Embryonic facial prominence (tissue), 1 donor: ENCODE measurements at regions not wholly inside any gene's neighbourhood (a gene's known extent, or its start where the extent isn't known, plus 50 kb on each side); places are given as distances from the start of the nearest gene placed in this dataset.

ENCODE experiments used
- DNase-seq: peaks from one replicate; pipeline ENCODE4 v3.0.0-alpha.2; 2016; ENCODE audit errors: extremely low spot score

DNA sequence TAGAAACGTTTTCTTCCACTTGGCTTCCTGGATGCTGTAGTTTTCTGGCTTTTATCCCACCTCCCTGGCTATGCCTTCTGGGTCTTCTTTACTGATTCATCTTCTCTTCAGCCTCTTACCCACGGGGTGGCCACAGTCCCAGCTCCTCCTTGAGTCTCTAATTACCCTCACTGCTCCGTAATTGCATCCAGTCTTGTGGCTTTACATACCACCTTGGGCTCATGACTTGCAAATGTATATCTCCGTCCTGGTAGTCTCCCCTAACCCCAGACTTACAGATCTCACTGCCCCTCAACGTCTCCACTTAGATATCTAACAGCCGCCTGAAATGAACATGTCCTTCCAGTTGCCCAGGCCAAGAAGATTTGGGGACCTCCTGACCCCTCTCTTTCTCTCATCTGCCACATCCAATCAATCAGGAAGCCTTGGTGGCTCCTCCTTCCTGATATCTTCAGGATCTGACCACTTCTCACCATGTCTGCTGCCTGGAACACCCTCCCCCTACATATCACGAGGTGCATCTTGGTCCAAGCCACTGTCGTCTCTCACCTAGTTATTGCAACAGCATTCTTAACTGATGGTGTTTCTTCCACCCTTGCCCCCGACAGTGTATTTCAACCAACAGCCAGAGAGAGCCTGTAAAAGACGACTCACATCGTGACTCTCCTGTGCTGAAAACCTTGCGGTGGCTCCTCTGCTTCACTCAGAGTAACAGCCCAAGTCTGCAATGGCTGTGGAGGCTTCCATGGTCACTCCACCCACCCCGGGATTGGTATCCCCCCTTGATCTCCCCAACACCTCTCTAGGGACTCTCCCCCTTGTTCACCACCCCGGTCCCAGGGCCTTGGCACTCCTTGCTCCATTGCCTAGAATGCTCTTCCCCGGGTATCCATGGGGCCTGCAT, 219.0 kb upstream of the POU3F1 start:
- no peak for DNase-seq

DNA sequence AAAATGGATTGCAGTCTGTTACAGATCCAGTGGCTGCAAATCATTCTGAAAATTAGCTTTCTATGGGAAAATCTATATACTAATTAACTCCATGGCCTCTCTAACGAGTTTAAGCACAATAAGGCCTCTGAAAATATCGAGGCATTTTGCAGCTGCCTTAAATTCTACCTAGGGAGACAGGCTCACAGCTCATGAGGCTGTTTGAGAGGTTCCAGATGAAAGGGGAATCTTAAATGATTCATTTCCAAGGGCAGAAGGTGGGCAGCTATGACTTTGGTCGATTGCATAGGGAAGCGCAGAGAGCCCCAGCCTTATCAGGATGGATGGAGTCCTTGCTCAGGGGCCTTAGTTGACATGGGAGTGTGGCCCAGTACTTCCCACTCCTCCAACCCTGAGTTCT, 216.8 kb upstream of the POU3F1 start:
- DNase-seq, result no peak

DNA sequence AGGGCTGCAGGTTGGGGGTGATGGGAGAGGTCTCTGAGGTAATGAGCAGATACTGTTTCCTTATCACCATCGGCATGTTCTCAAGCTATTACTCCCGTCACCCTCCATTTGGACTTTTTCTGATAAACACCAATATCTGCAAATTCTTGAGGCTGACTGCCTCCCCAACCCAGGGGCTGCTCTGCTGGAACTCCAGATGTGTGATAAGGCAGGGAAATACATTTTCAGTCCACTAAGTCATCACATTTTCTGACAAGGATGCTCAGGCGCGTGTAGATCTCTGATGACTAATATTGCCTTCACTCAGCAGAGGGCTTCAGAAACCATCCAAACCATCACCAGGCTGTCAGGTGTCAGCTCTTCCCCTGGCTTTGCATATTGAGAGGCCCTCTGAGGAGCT, 215.0 kb upstream of the POU3F1 start:
- no peak for DNase-seq

DNA sequence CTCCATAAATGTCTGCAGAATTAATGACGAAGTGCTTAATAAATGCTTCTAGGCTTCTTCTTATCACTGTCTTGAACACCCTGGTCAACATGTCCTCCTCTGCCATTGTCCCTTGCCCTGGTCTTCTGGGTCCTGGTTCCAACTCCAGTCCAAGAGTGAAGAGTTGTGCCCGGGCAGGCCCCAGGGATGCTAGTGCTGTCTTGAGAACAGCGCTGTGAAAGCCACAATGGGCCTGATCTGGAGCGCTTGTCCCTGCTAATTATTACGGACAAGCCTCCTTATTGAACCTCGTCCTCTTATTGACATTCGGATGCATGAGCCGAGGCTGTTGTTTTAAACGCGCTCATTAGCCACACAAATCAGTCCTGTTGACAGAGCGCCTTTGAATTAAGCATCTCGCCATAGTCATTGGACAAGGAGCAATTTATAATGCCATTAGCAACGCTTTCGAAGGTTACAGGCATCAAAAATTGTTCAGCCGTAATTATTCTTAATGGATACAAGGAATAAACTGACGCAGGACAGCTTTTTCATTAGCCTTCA, 211.6 kb upstream of the POU3F1 start:
- no peak for DNase-seq

DNA sequence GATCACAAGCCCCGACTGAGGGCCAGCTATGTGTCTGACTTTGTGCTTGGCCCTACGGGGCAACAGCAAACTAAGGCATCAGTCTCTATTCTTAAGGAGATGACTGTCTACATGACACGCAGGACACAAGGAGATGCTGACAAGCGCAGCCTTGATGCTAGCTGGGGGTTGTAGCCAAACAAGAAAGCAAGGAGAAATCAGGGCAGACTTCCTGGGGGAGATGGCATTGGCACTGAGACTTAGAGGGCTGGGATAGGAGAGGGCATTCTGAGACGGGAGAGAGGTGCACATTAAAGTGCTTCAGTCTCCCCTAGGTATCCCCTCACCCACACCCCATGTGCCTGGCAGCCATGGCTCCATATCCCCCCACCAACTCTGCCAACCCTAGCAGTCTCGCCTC, 210.8 kb upstream of the POU3F1 start:
- DNase-seq, result no peak

DNA sequence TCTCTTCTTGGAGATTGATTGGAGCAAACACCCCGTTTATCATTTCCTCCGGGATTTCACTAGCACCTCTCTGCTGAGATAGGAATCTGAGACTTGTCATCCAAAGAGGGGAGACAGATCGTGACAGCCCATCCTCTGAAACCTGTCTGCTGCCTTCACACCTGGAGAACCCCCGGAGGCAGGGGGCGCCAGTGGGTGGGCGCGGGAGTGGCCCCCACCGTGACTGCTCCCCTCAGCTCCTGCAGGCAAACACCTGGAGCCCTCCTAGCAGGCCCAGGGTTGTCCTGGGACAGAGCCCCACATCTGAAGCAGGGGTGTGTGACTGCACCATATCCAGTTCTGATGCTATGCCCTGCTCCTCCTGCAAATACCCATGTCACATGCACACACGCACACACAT, 209.5 kb upstream of the POU3F1 start:
- no peak for DNase-seq

DNA sequence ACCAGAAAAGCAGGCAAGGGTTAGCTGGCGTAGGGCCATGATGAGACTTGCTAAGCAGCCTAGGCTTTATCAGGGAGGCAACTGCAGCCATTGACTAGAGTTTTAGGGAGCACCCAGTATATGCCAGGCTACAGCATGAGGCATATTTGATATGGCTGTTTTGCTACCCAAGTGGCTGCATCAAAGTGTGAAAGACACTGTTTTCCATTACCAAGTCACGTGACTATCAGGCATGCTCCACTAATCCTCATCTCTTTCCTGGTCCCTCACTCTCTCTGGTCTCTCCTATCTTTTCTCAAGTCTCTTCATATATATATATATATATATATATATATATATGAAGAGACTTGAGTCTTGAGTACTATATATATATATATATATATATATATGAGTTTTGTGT, 206.7 kb upstream of the POU3F1 start:
- no peak for DNase-seq

DNA sequence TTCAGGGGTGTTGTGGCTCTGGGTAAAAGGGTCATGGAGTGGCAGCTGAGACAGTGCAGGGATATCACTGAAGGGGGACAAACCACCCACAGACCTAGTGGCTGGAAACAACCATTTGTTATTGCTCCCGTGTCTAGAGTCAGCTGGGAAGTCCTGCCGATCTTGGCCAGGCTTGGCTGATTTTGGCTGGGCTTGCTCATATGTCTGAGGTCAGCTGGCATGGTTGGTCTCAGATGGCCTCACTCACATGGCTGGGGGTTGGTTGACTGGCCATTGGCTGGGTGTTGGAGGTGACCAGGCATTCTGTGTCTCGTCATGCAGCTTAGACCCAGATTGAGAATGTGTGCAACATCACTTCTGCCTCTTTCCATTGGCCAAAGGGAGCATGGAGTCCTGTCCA, 203.8 kb upstream of the POU3F1 start:
- DNase-seq, result no peak

DNA sequence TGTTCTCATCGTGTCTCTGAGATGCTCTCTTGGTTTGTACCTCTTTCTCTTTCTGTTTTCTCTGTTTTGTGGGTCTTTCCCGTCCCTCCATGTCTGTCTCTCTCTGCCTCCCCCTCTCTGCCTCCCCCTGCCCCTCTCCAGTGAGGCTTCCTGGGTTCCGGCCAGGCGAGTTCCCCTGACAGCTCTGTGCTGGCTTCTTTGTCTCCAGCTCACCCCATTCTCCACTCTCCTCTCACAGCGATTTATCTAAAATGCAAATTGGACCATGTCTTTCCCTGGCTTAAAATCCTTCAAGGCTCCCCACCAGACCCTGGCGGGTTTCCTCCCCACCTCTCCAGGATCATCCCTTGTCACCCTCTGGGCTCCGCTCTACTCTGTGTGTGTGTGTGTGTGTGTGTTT, 202.4 kb upstream of the POU3F1 start:
- no peak for DNase-seq

DNA sequence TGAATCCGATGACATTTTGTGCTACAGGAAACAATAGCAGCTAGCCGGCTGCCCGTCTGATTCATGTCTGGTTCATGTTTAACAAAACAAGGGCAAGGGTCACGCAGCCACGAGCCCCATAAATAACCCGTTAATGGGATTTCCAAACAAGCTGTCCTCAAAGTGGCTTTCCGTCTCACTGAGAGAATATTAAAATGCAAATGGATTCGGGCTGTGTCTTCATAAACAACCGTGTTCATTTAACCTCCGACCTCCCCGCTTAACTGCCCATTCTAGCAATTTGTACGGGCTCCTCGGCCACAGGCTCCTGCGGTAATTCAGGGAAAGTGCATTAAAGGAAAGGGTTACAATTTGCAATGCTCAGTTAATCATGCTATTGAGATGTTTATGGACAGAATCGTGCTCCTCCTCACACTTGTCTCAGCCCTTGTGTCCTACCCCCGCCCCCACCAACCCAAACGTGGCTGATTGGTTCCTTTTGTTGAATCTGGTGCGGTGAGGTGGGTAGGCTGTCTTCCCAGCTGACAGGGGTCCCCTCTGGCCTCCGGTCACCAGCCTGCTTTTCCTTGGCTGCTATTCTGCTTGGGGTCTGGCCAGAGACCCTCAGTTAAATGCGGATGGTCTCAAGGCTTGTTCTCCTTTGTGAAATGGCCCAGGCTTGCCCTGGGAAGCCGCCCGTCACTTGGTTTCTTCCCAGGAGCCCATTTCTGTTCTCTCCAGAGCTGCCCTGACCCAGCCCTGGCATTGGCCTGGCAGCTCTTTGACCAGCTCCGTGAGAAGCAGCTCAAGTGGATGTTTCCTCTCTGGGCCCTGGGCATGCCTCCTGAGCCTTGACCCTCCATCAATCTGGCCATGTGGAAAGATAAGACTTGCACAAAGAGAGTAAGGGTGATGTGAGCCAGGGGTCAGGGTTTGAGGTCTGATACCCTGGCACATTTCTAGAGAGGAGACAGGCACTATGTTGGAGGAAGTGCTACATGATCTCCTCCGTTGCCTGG, 200.7 kb upstream of the POU3F1 start:
- no peak for DNase-seq

DNA sequence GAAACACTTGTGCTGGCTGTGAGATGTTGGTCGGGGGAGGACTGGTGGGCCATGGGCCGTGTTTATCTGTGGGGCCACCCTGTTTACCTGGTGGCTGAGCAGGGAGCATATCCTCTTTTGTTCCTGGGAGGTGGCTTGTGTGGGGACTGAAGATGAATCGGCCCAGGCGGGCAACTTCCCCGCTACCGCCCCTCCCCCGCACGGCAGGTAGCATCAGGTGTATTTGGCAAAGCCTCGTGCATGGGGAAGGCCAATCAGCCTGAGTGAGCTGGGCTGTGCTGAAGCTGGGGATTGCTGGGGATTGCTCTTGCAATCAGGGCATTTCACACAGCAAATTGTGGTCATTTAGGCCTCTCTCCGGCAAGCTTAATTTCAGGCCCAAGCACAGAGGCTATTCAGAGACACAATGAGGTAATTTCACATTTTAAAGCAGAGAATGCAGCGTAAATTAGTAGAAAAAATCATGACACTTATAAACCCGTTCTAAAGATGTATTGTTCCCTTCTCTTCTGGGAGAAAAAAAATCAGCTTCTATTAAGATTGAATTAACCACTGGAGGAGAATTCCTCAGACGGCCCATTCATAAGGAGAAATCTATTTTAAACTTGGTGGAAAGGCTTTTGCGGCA, 197.7 kb upstream of the POU3F1 start:
- DNase-seq, result no peak

DNA sequence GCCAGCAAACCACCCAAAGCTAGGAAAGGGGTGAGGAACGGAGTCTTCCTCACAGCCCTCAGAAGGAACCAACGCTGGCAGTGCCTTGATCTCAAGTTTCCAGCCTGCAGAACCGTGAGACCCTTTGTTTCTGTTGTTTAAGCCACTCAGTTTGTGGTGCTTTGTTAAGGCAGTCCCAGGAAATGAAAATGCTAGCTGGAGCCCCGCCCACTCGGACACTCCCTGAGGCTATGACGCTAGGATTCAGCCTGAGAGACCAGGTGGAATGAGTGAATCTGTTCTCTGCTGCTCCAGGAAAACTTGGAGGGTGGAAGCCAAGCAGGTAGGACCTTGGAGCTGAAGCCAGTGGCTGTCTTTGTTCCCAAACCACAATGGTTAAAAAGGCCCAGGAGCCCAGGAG, 196.5 kb upstream of the POU3F1 start:
- DNase-seq, result no peak

DNA sequence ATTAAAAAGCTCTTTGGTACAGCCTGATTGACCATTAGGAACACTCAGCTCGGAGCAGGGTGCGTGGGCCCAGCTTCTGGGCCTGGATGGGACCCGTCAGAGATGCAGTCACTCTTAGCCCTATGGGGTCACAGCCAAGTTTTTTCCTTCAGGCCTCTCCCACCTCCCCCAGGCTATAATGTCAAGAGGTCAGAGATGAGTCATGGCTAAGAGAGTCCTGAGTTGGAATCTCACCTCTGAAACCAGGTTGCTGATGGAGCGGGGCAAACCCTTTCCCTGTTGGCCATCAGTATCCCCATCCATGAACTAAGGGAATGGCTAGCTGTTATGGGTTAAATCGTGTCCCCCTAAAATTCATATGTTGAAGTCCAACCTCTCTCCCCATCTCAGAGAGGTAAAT, 195.9 kb upstream of the POU3F1 start:
- no peak for DNase-seq

DNA sequence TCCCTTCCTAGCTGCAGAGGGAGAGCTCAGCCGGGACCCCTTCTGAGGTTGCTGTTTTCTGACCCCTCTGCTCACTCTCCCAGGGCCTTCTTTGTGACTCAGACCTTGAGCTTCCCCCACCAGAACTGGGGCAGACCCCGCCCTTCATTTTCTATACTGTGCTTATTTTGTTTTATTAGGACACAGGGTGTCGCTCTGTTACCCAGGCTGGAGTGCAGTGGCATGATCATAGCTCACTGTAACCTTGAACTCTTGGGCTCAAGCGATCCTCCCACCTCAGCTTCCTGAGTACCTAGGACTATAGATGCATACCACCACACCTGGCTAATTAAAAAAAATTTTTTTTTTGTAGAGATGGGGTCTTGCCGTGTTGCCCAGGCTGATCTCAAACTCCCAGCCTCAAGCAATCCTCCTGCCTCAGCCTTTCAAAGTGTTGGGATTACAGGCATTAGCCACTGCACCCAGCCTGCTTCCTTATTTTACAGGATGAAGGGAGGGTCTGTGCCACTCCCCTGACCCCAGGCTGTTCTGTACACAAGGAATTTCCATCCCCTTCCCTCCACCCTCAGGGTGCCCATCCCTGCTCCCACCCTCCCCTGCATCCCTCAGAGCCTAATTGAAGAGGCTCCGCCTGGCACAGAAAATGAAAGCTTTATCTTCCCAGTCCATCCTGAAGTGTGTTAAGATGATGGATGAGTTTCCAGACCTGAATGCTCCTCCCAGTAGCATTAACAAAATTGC, 195.2 kb upstream of the POU3F1 start:
- DNase-seq, result no peak

DNA sequence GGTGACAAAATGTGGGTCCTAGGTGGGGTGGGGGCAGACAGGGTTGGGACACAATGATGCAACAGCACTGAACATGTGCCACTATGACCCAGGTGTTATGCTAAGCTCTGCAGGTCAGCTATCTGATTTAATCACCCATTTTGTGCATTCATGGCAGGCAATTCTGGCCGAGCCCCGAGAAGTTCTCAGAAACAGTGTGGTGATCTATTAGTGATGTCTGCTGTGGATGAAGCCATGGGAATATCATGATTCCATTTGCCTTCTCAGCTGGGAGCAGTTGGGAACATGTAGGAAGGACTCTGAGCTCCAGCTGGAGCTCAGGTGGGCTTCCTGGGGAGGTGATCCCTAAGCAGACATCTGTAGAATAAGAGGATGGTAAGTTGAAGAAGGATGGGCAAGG, 194.0 kb upstream of the POU3F1 start:
- no peak for DNase-seq

DNA sequence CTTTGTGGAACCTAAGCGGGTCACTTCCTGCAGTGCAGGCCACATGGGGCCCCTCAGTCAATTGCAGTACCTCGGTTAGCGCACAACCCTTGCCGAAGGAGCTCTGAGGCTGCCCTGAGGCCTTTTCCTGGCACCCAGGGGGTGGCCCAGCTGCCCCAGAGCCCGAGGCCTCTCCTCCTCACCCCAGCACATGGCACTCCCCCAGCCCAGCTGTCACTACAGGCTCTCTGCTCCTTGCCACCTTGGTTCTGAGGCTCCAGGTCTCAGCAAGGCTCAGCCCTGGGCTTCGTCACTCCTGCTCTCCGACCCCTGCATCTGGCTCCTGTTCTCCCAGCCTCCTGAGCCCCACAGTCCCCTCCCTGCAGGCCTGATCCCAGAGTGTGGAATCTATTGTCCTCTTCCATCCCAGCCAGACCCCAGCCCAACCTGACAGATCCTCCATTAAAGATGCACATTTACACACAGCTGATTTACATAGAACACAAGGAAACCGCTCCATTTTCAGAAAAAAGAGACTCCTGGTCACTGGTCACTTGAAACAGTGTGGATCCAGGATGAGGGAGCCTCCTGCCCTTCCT, 192.8 kb upstream of the POU3F1 start:
- no peak for DNase-seq

DNA sequence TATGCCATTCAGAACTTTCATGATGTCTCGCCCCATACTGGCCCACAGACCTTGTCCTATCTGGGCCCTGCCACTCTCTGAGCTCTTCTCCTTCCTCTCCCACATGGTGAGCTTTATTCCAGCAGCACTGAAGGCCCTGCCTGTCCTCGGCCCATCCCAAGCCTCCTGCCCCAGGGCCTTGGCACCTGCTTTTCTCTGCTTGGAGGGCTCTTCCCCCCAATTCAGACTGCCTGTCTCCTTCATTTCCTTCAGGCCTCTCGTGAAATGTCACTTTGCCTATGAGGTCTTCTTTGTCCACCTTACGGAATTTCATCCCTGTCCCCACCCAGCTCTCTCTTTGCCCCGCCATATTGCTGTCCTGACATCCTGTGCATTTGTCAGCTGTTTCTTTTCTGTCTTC, 191.7 kb upstream of the POU3F1 start:
- DNase-seq, result no peak

DNA sequence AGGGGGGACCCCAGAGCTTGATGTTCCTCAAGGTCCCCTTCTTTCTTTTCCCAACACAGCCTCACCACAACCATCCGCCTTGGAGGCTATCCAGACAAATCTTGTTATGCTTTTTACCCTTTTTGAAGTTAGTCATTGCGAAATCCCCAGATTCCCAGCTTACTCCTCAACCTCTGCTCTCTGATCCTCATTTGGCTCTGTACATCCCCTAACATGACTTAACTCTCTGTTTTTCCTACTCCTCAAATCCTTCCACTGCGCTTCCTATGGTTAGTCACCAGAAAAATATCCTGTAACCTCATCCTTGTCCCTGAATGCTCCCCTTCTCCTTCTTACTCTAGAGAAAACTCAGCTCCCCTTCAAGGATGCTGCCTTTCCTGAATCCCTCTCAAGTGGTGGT, 189.1 kb upstream of the POU3F1 start:
- DNase-seq, result no peak

DNA sequence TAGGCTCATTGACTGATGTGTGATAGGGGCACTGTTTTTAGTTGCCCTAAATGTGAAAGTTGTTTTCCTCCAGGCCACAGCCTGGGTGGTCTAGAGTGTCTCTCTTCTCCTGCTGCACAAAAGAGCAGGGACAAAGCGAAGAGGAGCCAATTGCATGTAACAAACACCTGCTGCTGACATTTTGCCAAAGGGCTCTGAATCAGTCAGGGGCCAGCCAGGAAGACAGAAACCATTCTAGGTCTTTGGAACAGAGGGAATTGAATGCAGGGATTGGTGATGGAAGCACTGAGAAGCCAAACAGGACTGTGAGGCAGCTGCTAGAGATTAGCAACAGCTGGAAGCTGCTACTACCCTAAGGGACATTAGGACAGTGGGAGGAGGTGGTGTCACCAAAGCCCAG, 185.3 kb upstream of the POU3F1 start:
- no peak for DNase-seq

DNA sequence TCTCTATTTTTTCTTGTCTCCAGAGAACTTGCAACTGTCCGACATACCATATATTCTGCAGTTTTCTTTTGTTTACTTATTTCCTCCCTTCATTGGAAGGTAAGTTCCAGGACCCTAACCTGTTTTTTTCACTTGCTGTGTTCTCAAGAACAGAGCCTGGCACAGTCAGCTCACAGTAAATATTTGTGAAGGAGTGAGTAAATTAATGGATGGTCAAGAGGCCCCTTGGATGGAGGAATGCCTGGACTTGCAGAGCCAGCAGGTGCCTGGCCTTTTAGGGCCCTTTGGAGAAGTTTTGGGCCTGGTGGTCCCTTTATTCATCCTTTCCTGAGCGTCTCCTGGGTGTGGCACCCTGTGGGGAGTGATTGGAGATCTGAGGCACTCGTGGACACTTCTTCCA, 182.1 kb upstream of the POU3F1 start:
- no peak for DNase-seq

DNA sequence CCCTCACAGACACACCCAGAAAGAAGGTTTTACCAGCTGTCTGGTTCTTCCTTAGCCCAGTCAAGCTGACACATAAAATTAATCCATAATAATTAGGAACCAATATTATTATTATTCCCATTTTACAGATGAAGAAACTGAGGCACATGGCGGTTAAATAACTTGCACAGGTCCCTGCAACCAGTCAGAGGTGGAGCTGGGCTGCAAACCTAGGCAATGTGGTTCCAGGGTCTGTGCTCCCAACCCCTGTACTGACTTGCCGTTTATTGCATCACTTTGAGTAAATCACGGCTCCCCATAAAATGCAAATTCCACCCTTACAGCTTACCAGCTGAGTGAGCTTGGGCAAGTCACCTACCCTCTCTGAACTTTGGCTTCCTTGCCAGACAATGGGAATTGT, 179.2 kb upstream of the POU3F1 start:
- DNase-seq, result no peak
